ENCODE measurements at regions not wholly inside any gene's neighbourhood (a gene's known extent, or its start where the extent isn't known, plus 50 kb on each side); places are given as distances from the start of the nearest gene placed in this dataset.

GRCh38 chr6:155795173-155795796 is 339.6 kb upstream of the NOX3 start:
- DNase-seq: no peak
- H3K4me3 ChIP-seq (ENCODE audit: low read depth in 1 of 3, low read length in 3 of 3): no peak overlapping the region
- H3K9me3 ChIP-seq (ENCODE audit: control insufficient read depth in 2 of 2, insufficient read depth in 1 of 2, low read depth in 1 of 2, low read length in 1 of 2): peaks cover 0 to 4% of the 10 kb centered on the region in 2 donors
- H3K4me1 ChIP-seq (ENCODE audit: control insufficient read depth in 3 of 3, insufficient read depth in 2 of 3, low read depth in 1 of 3, low read length in 2 of 3): no peaks in the 10 kb centered on the region
- 81 to 88% (median 87%) methylated on average over 8 of the region's 8 CpGs for WGBS, 3 donors
- H3K27me3 ChIP-seq (ENCODE audit: control insufficient read depth in 3 of 3, insufficient read depth in 3 of 3, low read length in 3 of 3): no peaks in the 10 kb centered on the region
- FAIRE-seq: no peak
- H3K36me3 ChIP-seq (ENCODE audit: control insufficient read depth in 3 of 3, insufficient read depth in 2 of 3, low read depth in 1 of 3, low read length in 3 of 3): no peaks in the 10 kb centered on the region
- H3K27ac ChIP-seq (ENCODE audit: low read depth in 1 of 3, low read length in 2 of 3): no peak overlapping the region

GRCh38 chr6:155791891-155792290 is 336.3 kb upstream of the NOX3 start:
- whole genome bisulfite sequencing, 3 donors: 84 to 91% (median 88%) methylated on average over 4 of the region's 4 CpGs
- Histone ChIP-seq H3K27me3 (ENCODE audit: control insufficient read depth in 3 of 3, insufficient read depth in 3 of 3, low read length in 3 of 3) (no peaks in the 10 kb centered on the region), H3K27ac (ENCODE audit: low read depth in 1 of 3, low read length in 2 of 3) (no peak overlapping the region), H3K9me3 (ENCODE audit: control insufficient read depth in 2 of 2, insufficient read depth in 1 of 2, low read depth in 1 of 2, low read length in 1 of 2) (peaks cover 1 to 12% of the 10 kb centered on the region in 2 donors), H3K4me1 (ENCODE audit: control insufficient read depth in 3 of 3, insufficient read depth in 2 of 3, low read depth in 1 of 3, low read length in 2 of 3) (no peaks in the 10 kb centered on the region), H3K4me3 (ENCODE audit: low read depth in 1 of 3, low read length in 3 of 3) (no peak overlapping the region), H3K36me3 (ENCODE audit: control insufficient read depth in 3 of 3, insufficient read depth in 2 of 3, low read depth in 1 of 3, low read length in 3 of 3) (no peaks in the 10 kb centered on the region)
- FAIRE-seq (no peak), DNase-seq (no peak)

GRCh38 chr6:155791186-155791585 is 335.5 kb upstream of the NOX3 start:
- Histone ChIP-seq H3K27me3 (ENCODE audit: control insufficient read depth in 3 of 3, insufficient read depth in 3 of 3, low read length in 3 of 3) (no peaks in the 10 kb centered on the region), H3K4me1 (ENCODE audit: control insufficient read depth in 3 of 3, insufficient read depth in 2 of 3, low read depth in 1 of 3, low read length in 2 of 3) (no peaks in the 10 kb centered on the region), H3K9me3 (ENCODE audit: control insufficient read depth in 2 of 2, insufficient read depth in 1 of 2, low read depth in 1 of 2, low read length in 1 of 2) (peaks cover 1 to 12% of the 10 kb centered on the region in 2 donors), H3K4me3 (ENCODE audit: low read depth in 1 of 3, low read length in 3 of 3) (no peak overlapping the region), H3K27ac (ENCODE audit: low read depth in 1 of 3, low read length in 2 of 3) (no peak overlapping the region), H3K36me3 (ENCODE audit: control insufficient read depth in 3 of 3, insufficient read depth in 2 of 3, low read depth in 1 of 3, low read length in 3 of 3) (no peaks in the 10 kb centered on the region)
- FAIRE-seq (no peak), DNase-seq (no peak)
- 89 to 93% (median 91%) methylated on average over 7 of the region's 7 CpGs for WGBS, 3 donors

- no peak overlapping the region for H3K27ac ChIP-seq (ENCODE audit: low read depth in 1 of 3, low read length in 2 of 3)
- DNase-seq: peak in 1 of 2 donors; percentile 1
- no peaks in the 10 kb centered on the region for H3K4me1 ChIP-seq (ENCODE audit: control insufficient read depth in 3 of 3, insufficient read depth in 2 of 3, low read depth in 1 of 3, low read length in 2 of 3)
- no peak for FAIRE-seq
- no peaks in the 10 kb centered on the region for H3K27me3 ChIP-seq (ENCODE audit: control insufficient read depth in 3 of 3, insufficient read depth in 3 of 3, low read length in 3 of 3)
- 91 to 95% (median 93%) methylated on average over 5 of the region's 5 CpGs for whole genome bisulfite sequencing, 3 donors
- H3K36me3 ChIP-seq (ENCODE audit: control insufficient read depth in 3 of 3, insufficient read depth in 2 of 3, low read depth in 1 of 3, low read length in 3 of 3): no peaks in the 10 kb centered on the region
- H3K4me3 ChIP-seq (ENCODE audit: low read depth in 1 of 3, low read length in 3 of 3): no peak overlapping the region
- H3K9me3 ChIP-seq (ENCODE audit: control insufficient read depth in 2 of 2, insufficient read depth in 1 of 2, low read depth in 1 of 2, low read length in 1 of 2): peaks cover 1 to 7% of the 10 kb centered on the region in 2 donors
Measured at GRCh38 chr6:155787168-155787567, 331.5 kb upstream of the NOX3 start.

GRCh38 chr6:155786528-155786927 is 330.9 kb upstream of the NOX3 start:
- Histone ChIP-seq H3K4me1 (ENCODE audit: control insufficient read depth in 3 of 3, insufficient read depth in 2 of 3, low read depth in 1 of 3, low read length in 2 of 3) (no peaks in the 10 kb centered on the region), H3K36me3 (ENCODE audit: control insufficient read depth in 3 of 3, insufficient read depth in 2 of 3, low read depth in 1 of 3, low read length in 3 of 3) (no peaks in the 10 kb centered on the region), H3K27me3 (ENCODE audit: control insufficient read depth in 3 of 3, insufficient read depth in 3 of 3, low read length in 3 of 3) (no peaks in the 10 kb centered on the region), H3K4me3 (ENCODE audit: low read depth in 1 of 3, low read length in 3 of 3) (no peak overlapping the region), H3K27ac (ENCODE audit: low read depth in 1 of 3, low read length in 2 of 3) (no peak overlapping the region), H3K9me3 (ENCODE audit: control insufficient read depth in 2 of 2, insufficient read depth in 1 of 2, low read depth in 1 of 2, low read length in 1 of 2) (peaks cover 1 to 7% of the 10 kb centered on the region in 2 donors)
- DNase-seq (peak in 1 of 2 donors; percentile 10), FAIRE-seq (no peak)
- 60 to 82% (median 76%) methylated on average over 1 of the region's 1 CpG for WGBS, 3 donors

- Histone ChIP-seq H3K9me3 (ENCODE audit: control insufficient read depth in 2 of 2, insufficient read depth in 1 of 2, low read depth in 1 of 2, low read length in 1 of 2) (peaks cover 1 to 7% of the 10 kb centered on the region in 2 donors), H3K4me1 (ENCODE audit: control insufficient read depth in 3 of 3, insufficient read depth in 2 of 3, low read depth in 1 of 3, low read length in 2 of 3) (no peaks in the 10 kb centered on the region), H3K36me3 (ENCODE audit: control insufficient read depth in 3 of 3, insufficient read depth in 2 of 3, low read depth in 1 of 3, low read length in 3 of 3) (no peaks in the 10 kb centered on the region), H3K27me3 (ENCODE audit: control insufficient read depth in 3 of 3, insufficient read depth in 3 of 3, low read length in 3 of 3) (no peaks in the 10 kb centered on the region), H3K27ac (ENCODE audit: low read depth in 1 of 3, low read length in 2 of 3) (peak overlapping the region in 1 of 3 donors; percentile 23), H3K4me3 (ENCODE audit: low read depth in 1 of 3, low read length in 3 of 3) (no peak overlapping the region)
- FAIRE-seq: no peak
- no peak for DNase-seq
- 53 to 74% (median 58%) methylated on average over 9 of the region's 9 CpGs for WGBS, 3 donors
Measured at GRCh38 chr6:155782739-155783459, 327.3 kb upstream of the NOX3 start.

- FAIRE-seq (no peak), DNase-seq (peak; percentile 73 to 81)
- Histone ChIP-seq H3K27me3 (ENCODE audit: control insufficient read depth in 3 of 3, insufficient read depth in 3 of 3, low read length in 3 of 3) (no peaks in the 10 kb centered on the region), H3K36me3 (ENCODE audit: control insufficient read depth in 3 of 3, insufficient read depth in 2 of 3, low read depth in 1 of 3, low read length in 3 of 3) (no peaks in the 10 kb centered on the region), H3K4me1 (ENCODE audit: control insufficient read depth in 3 of 3, insufficient read depth in 2 of 3, low read depth in 1 of 3, low read length in 2 of 3) (no peaks in the 10 kb centered on the region), H3K4me3 (ENCODE audit: low read depth in 1 of 3, low read length in 3 of 3) (no peak overlapping the region), H3K9me3 (ENCODE audit: control insufficient read depth in 2 of 2, insufficient read depth in 1 of 2, low read depth in 1 of 2, low read length in 1 of 2) (peaks cover 0 to 3% of the 10 kb centered on the region in 2 donors), H3K27ac (ENCODE audit: low read depth in 1 of 3, low read length in 2 of 3) (peak overlapping the region in 2 of 3 donors; percentile 23 to 72)
Measured at GRCh38 chr6:155782320-155782731, 326.7 kb upstream of the NOX3 start.

- WGBS, 3 donors: 72 to 95% (median 90%) methylated on average over 2 of the region's 2 CpGs
Measured at GRCh38 chr6:155779456-155779855, 323.8 kb upstream of the NOX3 start.

More at GRCh38 chr6:155779456-155779855, 323.8 kb upstream of the NOX3 start:
- no peaks in the 10 kb centered on the region for H3K36me3 ChIP-seq (ENCODE audit: control insufficient read depth in 3 of 3, insufficient read depth in 2 of 3, low read depth in 1 of 3, low read length in 3 of 3)
- no peaks in the 10 kb centered on the region for H3K9me3 ChIP-seq (ENCODE audit: control insufficient read depth in 2 of 2, insufficient read depth in 1 of 2, low read depth in 1 of 2, low read length in 1 of 2)
- no peak overlapping the region for H3K4me3 ChIP-seq (ENCODE audit: low read depth in 1 of 3, low read length in 3 of 3)
- no peak overlapping the region for H3K27ac ChIP-seq (ENCODE audit: low read depth in 1 of 3, low read length in 2 of 3)
- FAIRE-seq (no peak), DNase-seq (no peak)
- no peaks in the 10 kb centered on the region for H3K27me3 ChIP-seq (ENCODE audit: control insufficient read depth in 3 of 3, insufficient read depth in 3 of 3, low read length in 3 of 3)
- no peaks in the 10 kb centered on the region for H3K4me1 ChIP-seq (ENCODE audit: control insufficient read depth in 3 of 3, insufficient read depth in 2 of 3, low read depth in 1 of 3, low read length in 2 of 3)
